Neural cell (in vitro differentiated cells): ENCODE measurements at regions not wholly inside any gene's neighbourhood (a gene's known extent, or its start where the extent isn't known, plus 50 kb on each side); places are given as distances from the start of the nearest gene placed in this dataset.

Experiments
- CTCF ChIP-seq: fragments of 450-650 bp; IDR thresholded peaks from 2 replicates; pipeline ENCODE4 v1.5.1; 2014; ENCODE audit warnings: antibody characterized with exemption, mild to moderate bottlenecking, moderate library complexity; ENCODE audit not compliant: poor library complexity, severe bottlenecking
- EP300 ChIP-seq: fragments of 450-650 bp; conservative IDR thresholded peaks from 2 replicates; pipeline ENCODE4 v1.6.1; 2014; ENCODE audit warnings: antibody characterized with exemption, mild to moderate bottlenecking, moderate library complexity; ENCODE audit not compliant: poor library complexity, severe bottlenecking
- EZH2 ChIP-seq: fragments of 200-600, 300-800 bp; shearing (Covaris generic), sonication (generic); IDR thresholded peaks from 2 replicates; pipeline ENCODE4 v1.6.1; 2014; ENCODE audit warnings: antibody characterized with exemption, low read length, borderline replicate concordance, mild to moderate bottlenecking; ENCODE audit not compliant: insufficient read depth, poor library complexity, severe bottlenecking
- MXI1 ChIP-seq: fragments of 450-650 bp; conservative IDR thresholded peaks from 2 replicates; pipeline ENCODE4 v1.6.1; 2014; ENCODE audit warnings: antibody characterized with exemption, mild to moderate bottlenecking; ENCODE audit not compliant: poor library complexity, severe bottlenecking
- POLR2AphosphoS5 ChIP-seq: IDR thresholded peaks from 2 replicates; pipeline ENCODE4 v1.6.1; 2012
- RAD21 ChIP-seq: fragments of 450-650 bp; conservative IDR thresholded peaks from 2 replicates; pipeline ENCODE4 v1.6.1; 2014; ENCODE audit warnings: antibody characterized with exemption, mild to moderate bottlenecking, moderate library complexity
- REST ChIP-seq: IDR thresholded peaks from 2 replicates; pipeline ENCODE4 v1.6.1; 2012; ENCODE audit warnings: borderline replicate concordance
- TAF1 ChIP-seq: IDR thresholded peaks from 2 replicates; pipeline ENCODE4 v1.6.1; 2012; ENCODE audit warnings: low read depth

DNA sequence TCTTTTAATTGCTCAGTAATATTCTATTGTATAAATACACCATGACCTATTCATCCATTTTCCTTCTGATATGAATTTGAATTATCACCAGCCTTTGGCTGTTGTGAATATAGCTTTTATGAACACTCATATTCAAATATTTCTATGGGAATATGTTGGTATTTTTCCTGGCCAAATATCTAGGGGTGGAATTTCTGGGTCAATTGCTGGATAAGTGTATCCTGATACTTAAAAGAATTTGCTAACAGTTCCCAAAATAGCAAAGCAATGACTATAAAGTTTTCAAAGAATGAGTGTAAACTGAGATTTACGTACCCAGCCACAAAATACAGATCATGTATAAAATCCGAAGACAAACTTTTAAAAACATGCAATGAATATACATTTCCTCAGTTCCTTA, 148.7 kb upstream of the CLEC14A start:
- TF ChIP-seq REST (no peak), RAD21 (no peak), EZH2 (no peak), EP300 (no peak), POLR2AphosphoS5 (no peak), CTCF (no peak), MXI1 (no peak), TAF1 (no peak)
